ENCODE measurements at regions not wholly inside any gene's neighbourhood (a gene's known extent, or its start where the extent isn't known, plus 50 kb on each side); places are given as distances from the start of the nearest gene placed in this dataset.

DNA sequence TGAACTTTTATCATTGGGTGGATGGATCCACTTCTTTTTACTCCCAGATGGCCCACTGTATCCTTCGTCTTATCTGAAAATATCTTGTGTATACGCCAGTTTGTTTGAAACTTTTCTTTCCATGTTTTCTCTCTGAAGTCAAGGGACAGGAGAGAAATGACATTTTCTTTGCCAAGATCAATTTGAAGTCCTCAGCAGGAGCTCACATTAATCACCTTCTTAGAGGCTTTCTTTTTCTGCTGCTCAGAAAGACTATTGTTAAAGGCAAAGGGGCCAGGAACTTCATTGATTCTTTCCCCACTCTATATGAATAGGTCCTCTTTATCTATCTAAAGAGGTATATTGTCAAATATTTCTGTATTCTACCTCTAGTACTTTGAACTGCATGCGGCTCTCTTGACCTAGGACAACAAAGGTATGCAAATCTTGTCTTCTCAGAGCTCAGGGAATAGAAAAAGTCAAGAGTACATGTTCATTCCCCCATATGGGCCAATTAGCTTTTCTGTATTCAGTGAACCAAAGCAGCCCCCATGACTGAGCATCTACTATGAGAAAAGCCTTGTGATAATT, 583.3 kb downstream of the HS3ST4 start:
- H4K20me1 ChIP-seq (ENCODE audit: control insufficient read depth, extremely low read depth, insufficient read depth, low read length) = no peaks in the 10 kb centered on the region
- no peak overlapping the region for H3K4me3 ChIP-seq (replicated peaks in 1 of 4; ENCODE audit: control extremely low read depth in 1 of 4, insufficient read depth in 1 of 4, low read depth in 3 of 4, low read length in 4 of 4)
- H3K9me3 ChIP-seq (ENCODE audit: control insufficient read depth, insufficient read depth, low read depth, low read length) = no peaks in the 10 kb centered on the region
- H3K4me2 ChIP-seq (ENCODE audit: extremely low read depth, insufficient read depth, low read length) = no peak overlapping the region
- no peaks in the 10 kb centered on the region for H3K4me1 ChIP-seq (ENCODE audit: control insufficient read depth, extremely low read depth, insufficient read depth, low read length)
- no peaks in the 10 kb centered on the region for H3K79me2 ChIP-seq (ENCODE audit: control insufficient read depth, insufficient read depth, low read length)
- H2AFZ ChIP-seq (ENCODE audit: low read length) = no peak overlapping the region
- H3K36me3 ChIP-seq (ENCODE audit: control insufficient read depth, insufficient read depth, low read length) = no peaks in the 10 kb centered on the region
- no peak for DNase-seq (ENCODE audit: low read depth in 2 of 2)
- TF ChIP-seq, protein P1, sequence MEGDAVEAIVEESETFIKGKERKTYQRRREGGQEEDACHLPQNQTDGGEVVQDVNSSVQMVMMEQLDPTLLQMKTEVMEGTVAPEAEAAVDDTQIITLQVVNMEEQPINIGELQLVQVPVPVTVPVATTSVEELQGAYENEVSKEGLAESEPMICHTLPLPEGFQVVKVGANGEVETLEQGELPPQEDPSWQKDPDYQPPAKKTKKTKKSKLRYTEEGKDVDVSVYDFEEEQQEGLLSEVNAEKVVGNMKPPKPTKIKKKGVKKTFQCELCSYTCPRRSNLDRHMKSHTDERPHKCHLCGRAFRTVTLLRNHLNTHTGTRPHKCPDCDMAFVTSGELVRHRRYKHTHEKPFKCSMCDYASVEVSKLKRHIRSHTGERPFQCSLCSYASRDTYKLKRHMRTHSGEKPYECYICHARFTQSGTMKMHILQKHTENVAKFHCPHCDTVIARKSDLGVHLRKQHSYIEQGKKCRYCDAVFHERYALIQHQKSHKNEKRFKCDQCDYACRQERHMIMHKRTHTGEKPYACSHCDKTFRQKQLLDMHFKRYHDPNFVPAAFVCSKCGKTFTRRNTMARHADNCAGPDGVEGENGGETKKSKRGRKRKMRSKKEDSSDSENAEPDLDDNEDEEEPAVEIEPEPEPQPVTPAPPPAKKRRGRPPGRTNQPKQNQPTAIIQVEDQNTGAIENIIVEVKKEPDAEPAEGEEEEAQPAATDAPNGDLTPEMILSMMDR (conservative IDR thresholded peaks at IDR 0.05 in 1 of 2, IDR thresholded peaks at IDR 0.05 in 1 of 2; ENCODE audit: low read depth in 1 of 2, low read length in 2 of 2) = no peak
- TF ChIP-seq EZH2 (IDR thresholded peaks at IDR 0.05; ENCODE audit: low read length, missing control alignments) = no peak
- no peak overlapping the region for H3K9ac ChIP-seq (ENCODE audit: insufficient read depth, low read length)
- no peak overlapping the region for H3K27ac ChIP-seq (ENCODE audit: insufficient read depth, low read length)
- no peaks in the 10 kb centered on the region for H3K27me3 ChIP-seq (ENCODE audit: control insufficient read depth, insufficient read depth, low read length)

DNA sequence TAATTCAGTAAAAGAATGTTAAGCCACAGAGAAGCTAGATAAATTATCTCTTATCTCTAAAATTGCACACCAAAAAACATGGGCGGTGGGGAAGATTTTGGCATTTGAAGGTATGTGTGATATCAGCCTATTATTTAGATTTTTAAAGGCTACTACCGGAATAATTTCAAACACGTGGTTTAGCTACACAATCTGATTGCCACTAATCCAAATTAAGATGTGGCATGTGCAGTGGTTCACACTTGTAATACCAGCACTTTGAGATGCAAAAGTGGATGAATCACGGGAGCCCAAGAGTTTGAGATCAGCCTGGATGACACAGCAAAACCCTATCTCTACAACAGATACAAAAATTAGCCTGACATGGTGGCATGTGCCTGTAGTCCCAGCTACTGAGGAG, 584.5 kb downstream of the HS3ST4 start:
- no peaks in the 10 kb centered on the region for H3K27me3 ChIP-seq (ENCODE audit: control insufficient read depth, insufficient read depth, low read length)
- H2AFZ ChIP-seq (ENCODE audit: low read length) = no peak overlapping the region
- no peak overlapping the region for H3K4me2 ChIP-seq (ENCODE audit: extremely low read depth, insufficient read depth, low read length)
- no peak overlapping the region for H3K4me3 ChIP-seq (replicated peaks in 1 of 4; ENCODE audit: control extremely low read depth in 1 of 4, insufficient read depth in 1 of 4, low read depth in 3 of 4, low read length in 4 of 4)
- H3K9me3 ChIP-seq (ENCODE audit: control insufficient read depth, insufficient read depth, low read depth, low read length) = no peaks in the 10 kb centered on the region
- no peaks in the 10 kb centered on the region for H3K36me3 ChIP-seq (ENCODE audit: control insufficient read depth, insufficient read depth, low read length)
- no peak overlapping the region for H3K27ac ChIP-seq (ENCODE audit: insufficient read depth, low read length)
- H3K9ac ChIP-seq (ENCODE audit: insufficient read depth, low read length) = no peak overlapping the region
- H4K20me1 ChIP-seq (ENCODE audit: control insufficient read depth, extremely low read depth, insufficient read depth, low read length) = no peaks in the 10 kb centered on the region
- no peak for DNase-seq (ENCODE audit: low read depth in 2 of 2)
- no peaks in the 10 kb centered on the region for H3K4me1 ChIP-seq (ENCODE audit: control insufficient read depth, extremely low read depth, insufficient read depth, low read length)
- H3K79me2 ChIP-seq (ENCODE audit: control insufficient read depth, insufficient read depth, low read length) = no peaks in the 10 kb centered on the region
- TF ChIP-seq, protein P1 (conservative IDR thresholded peaks at IDR 0.05 in 1 of 2, IDR thresholded peaks at IDR 0.05 in 1 of 2; ENCODE audit: low read depth in 1 of 2, low read length in 2 of 2) = no peak
- TF ChIP-seq EZH2 (IDR thresholded peaks at IDR 0.05; ENCODE audit: low read length, missing control alignments) = no peak

DNA sequence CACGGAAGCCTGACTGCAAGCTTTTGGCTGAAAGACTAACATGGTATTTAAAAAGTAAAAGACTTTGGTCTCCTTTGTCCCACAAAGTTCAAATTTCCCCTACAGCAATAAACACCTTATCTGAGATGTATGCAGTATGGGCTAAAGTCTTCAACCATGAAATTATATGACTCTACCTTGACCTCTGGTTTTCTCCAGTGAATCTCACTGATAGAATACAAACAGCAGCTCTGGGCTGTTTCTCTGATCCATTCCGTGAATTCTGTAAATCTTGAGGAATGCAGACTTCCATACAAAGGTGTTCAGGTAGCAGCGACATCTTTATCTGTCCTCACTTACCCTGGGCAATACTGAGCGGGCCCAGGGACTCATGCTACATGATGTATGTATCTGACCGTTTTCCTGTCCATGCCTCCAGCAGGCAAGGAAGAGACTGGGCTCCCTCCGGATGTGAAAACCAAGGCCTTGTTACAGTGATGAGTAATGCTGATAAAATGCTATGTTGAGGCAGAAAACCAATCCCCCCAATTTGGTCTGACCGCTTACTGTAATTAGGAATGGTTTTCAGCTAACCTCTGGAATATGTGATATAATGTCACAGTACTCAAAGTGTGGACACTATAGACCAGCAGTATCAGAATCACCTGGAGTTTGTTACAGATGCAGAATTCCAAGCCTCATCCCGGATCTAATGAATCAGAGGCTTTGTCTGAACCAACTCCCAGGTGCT, 589.8 kb downstream of the HS3ST4 start:
- Histone ChIP-seq H3K27me3 (ENCODE audit: control insufficient read depth, insufficient read depth, low read length) (no peaks in the 10 kb centered on the region), H3K4me2 (ENCODE audit: extremely low read depth, insufficient read depth, low read length) (no peak overlapping the region), H3K4me3 (replicated peaks in 1 of 4; ENCODE audit: control extremely low read depth in 1 of 4, insufficient read depth in 1 of 4, low read depth in 3 of 4, low read length in 4 of 4) (no peak overlapping the region), H4K20me1 (ENCODE audit: control insufficient read depth, extremely low read depth, insufficient read depth, low read length) (no peaks in the 10 kb centered on the region), H3K27ac (ENCODE audit: insufficient read depth, low read length) (no peak overlapping the region), H3K4me1 (ENCODE audit: control insufficient read depth, extremely low read depth, insufficient read depth, low read length) (no peaks in the 10 kb centered on the region), H2AFZ (ENCODE audit: low read length) (no peak overlapping the region), H3K9me3 (ENCODE audit: control insufficient read depth, insufficient read depth, low read depth, low read length) (no peaks in the 10 kb centered on the region), H3K79me2 (ENCODE audit: control insufficient read depth, insufficient read depth, low read length) (no peaks in the 10 kb centered on the region), H3K36me3 (ENCODE audit: control insufficient read depth, insufficient read depth, low read length) (no peaks in the 10 kb centered on the region), H3K9ac (ENCODE audit: insufficient read depth, low read length) (no peak overlapping the region)
- TF ChIP-seq EZH2 (IDR thresholded peaks at IDR 0.05; ENCODE audit: low read length, missing control alignments) = no peak
- TF ChIP-seq, protein P1 (conservative IDR thresholded peaks at IDR 0.05 in 1 of 2, IDR thresholded peaks at IDR 0.05 in 1 of 2; ENCODE audit: low read depth in 1 of 2, low read length in 2 of 2) = no peak
- DNase-seq (ENCODE audit: low read depth in 2 of 2) = no peak

Measured in fibroblast of lung (primary cell).